Keratinocyte (primary cell): ENCODE measurements at regions not wholly inside any gene's neighbourhood (a gene's known extent, or its start where the extent isn't known, plus 50 kb on each side); places are given as distances from the start of the nearest gene placed in this dataset.

Experiments used
- CTCF ChIP-seq, 3 experiments: IDR thresholded peaks in 1 of 3; conservative IDR thresholded peaks in 1 of 3; optimal IDR thresholded peaks in 1 of 3; 2 replicates in 2 of 3; 3 replicates in 1 of 3; pipeline versions ENCODE3 to v1.5.1; 2011; ENCODE audit warnings: low read length in 3 of 3, mild to moderate bottlenecking in 3 of 3, moderate library complexity in 2 of 3, control low read depth in 1 of 3, inconsistent platforms in 1 of 3; ENCODE audit not compliant: insufficient read depth in 2 of 3; ENCODE audit errors: extremely low read depth in 1 of 3
- EZH2 ChIP-seq: IDR thresholded peaks from one replicate; pipeline ENCODE4 v1.6.1; 2012; ENCODE audit warnings: inconsistent platforms, mild to moderate bottlenecking, low read length, moderate library complexity

GRCh38 chr7:49580761-49581160 is 192.7 kb upstream of the VWC2 start:
- no peak for TF ChIP-seq CTCF (optimal IDR thresholded peaks at IDR 0.05 in 1 of 3, IDR thresholded peaks at IDR 0.05 in 1 of 3, conservative IDR thresholded peaks at IDR 0.05 in 1 of 3; ENCODE audit: extremely low read depth in 1 of 3, insufficient read depth in 2 of 3, low read length in 3 of 3)
- no peak for TF ChIP-seq EZH2
